ENCODE measurements at regions not wholly inside any gene's neighbourhood (a gene's known extent, or its start where the extent isn't known, plus 50 kb on each side); places are given as distances from the start of the nearest gene placed in this dataset.

- no peaks in the 10 kb centered on the region for H3K36me3 ChIP-seq
- DNase-seq (ENCODE audit: low spot score), result no peak
- no peak overlapping the region for H3K4me3 ChIP-seq
- H3K9me3 ChIP-seq, result no peaks in the 10 kb centered on the region
- TF ChIP-seq CTCF (IDR thresholded peaks at IDR 0.05), result no peak
- H3K27me3 ChIP-seq, result no peaks in the 10 kb centered on the region
- no peaks in the 10 kb centered on the region for H3K4me1 ChIP-seq
- no peak overlapping the region for H3K27ac ChIP-seq
Observed at GRCh38 chrX:45697591-45697990, 496.9 kb upstream of the DIPK2B start.

- no peak overlapping the region for H3K27ac ChIP-seq
- H3K36me3 ChIP-seq, result no peaks in the 10 kb centered on the region
- no peaks in the 10 kb centered on the region for H3K9me3 ChIP-seq
- H3K4me1 ChIP-seq, result no peaks in the 10 kb centered on the region
- no peaks in the 10 kb centered on the region for H3K27me3 ChIP-seq
- no peak overlapping the region for H3K4me3 ChIP-seq
- TF ChIP-seq CTCF (IDR thresholded peaks at IDR 0.05), result no peak
- DNase-seq (ENCODE audit: low spot score), result no peak
Observed at GRCh38 chrX:45696736-45697135, 496.1 kb upstream of the DIPK2B start.

GRCh38 chrX:45689971-45690370 is 489.3 kb upstream of the DIPK2B start:
- TF ChIP-seq CTCF (IDR thresholded peaks at IDR 0.05), result no peak
- no peaks in the 10 kb centered on the region for H3K36me3 ChIP-seq
- H3K27me3 ChIP-seq, result no peaks in the 10 kb centered on the region
- H3K4me3 ChIP-seq, result no peak overlapping the region
- DNase-seq (ENCODE audit: low spot score), result no peak
- peaks cover 0 to 9% of the 10 kb centered on the region in 2 donors for H3K9me3 ChIP-seq
- H3K27ac ChIP-seq, result no peak overlapping the region
- no peaks in the 10 kb centered on the region for H3K4me1 ChIP-seq

GRCh38 chrX:45683914-45684313 is 483.2 kb upstream of the DIPK2B start:
- no peaks in the 10 kb centered on the region for H3K9me3 ChIP-seq
- no peaks in the 10 kb centered on the region for H3K4me1 ChIP-seq
- H3K36me3 ChIP-seq, result no peaks in the 10 kb centered on the region
- H3K4me3 ChIP-seq, result no peak overlapping the region
- no peak overlapping the region for H3K27ac ChIP-seq
- no peaks in the 10 kb centered on the region for H3K27me3 ChIP-seq
- DNase-seq (ENCODE audit: low spot score), result no peak
- TF ChIP-seq CTCF (IDR thresholded peaks at IDR 0.05), result no peak

GRCh38 chrX:45681891-45682290 is 481.2 kb upstream of the DIPK2B start:
- Histone ChIP-seq H3K4me3 (no peak overlapping the region), H3K4me1 (no peaks in the 10 kb centered on the region), H3K27me3 (no peaks in the 10 kb centered on the region), H3K9me3 (no peaks in the 10 kb centered on the region), H3K36me3 (no peaks in the 10 kb centered on the region), H3K27ac (no peak overlapping the region)
- no peak for DNase-seq (ENCODE audit: low spot score)
- no peak for TF ChIP-seq CTCF (IDR thresholded peaks at IDR 0.05)

- no peak for DNase-seq (ENCODE audit: low spot score)
- Histone ChIP-seq H3K4me3 (no peak overlapping the region), H3K27ac (no peak overlapping the region), H3K27me3 (no peaks in the 10 kb centered on the region), H3K36me3 (no peaks in the 10 kb centered on the region), H3K4me1 (no peaks in the 10 kb centered on the region), H3K9me3 (no peaks in the 10 kb centered on the region)
- no peak for TF ChIP-seq CTCF (IDR thresholded peaks at IDR 0.05)
Observed at GRCh38 chrX:45669715-45670340, 469.2 kb upstream of the DIPK2B start.

Measured in right atrium auricular region (tissue), 2 donors.